ENCODE measurements at regions not wholly inside any gene's neighbourhood (a gene's known extent, or its start where the extent isn't known, plus 50 kb on each side); places are given as distances from the start of the nearest gene placed in this dataset.

DNA sequence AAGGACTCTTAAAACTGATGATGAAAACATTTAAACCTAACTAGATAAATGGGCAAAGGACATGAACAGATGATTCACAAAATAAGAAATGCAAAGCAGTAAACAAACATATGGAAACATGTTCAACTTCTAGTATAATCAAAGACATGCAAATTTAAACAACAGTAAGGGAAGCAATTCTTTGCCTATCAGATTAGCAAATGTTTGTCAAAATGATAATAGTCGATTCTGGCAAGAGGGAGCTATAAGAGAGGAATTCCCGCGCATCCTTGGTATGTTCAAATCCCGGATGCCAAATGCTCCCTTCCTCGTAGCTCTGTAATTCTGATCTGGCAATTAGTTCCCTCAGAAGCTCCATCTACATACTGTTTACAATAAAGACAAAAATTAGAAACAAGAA is 320.5 kb downstream of the PHKB start:
- no peaks in the 10 kb centered on the region for H3K36me3 ChIP-seq (ENCODE audit: control insufficient read depth, insufficient read depth, low read length)
- Mint-ChIP-seq H3K27ac (no peak overlapping the region), H3K27me3 (peaks cover 4% of the 10 kb centered on the region), H3K9me3 (peaks cover 0 to 4% (median 0%) of the 10 kb centered on the region in 7 donors), H3K4me1 (peaks cover 12 to 16% (median 13%) of the 10 kb centered on the region in 4 donors), H3K36me3 (no peaks in the 10 kb centered on the region), H3K4me3 (no peak overlapping the region)
- no peak overlapping the region for H3K4me3 ChIP-seq (ENCODE audit: low read depth, low read length)
- no peak for DNase-seq
- H3K9me3 ChIP-seq (ENCODE audit: control insufficient read depth in 2 of 2, low read length in 2 of 2), result no peaks in the 10 kb centered on the region
- no peaks in the 10 kb centered on the region for H3K4me1 ChIP-seq (ENCODE audit: control insufficient read depth, insufficient read depth, low read length, poor library complexity, severe bottlenecking)
- no peaks in the 10 kb centered on the region for H3K27me3 ChIP-seq (ENCODE audit: control insufficient read depth, insufficient read depth, low read length)
- no peak for ATAC-seq (ENCODE audit: low read depth in 2 of 2)
- H3K27ac ChIP-seq (ENCODE audit: insufficient read depth, low read length, poor library complexity, severe bottlenecking), result no peak overlapping the region

- Mint-ChIP-seq H3K9me3 (peaks cover 0 to 9% (median 0%) of the 10 kb centered on the region in 7 donors), H3K27ac (peak overlapping the region in 2 of 3 donors; percentile 78 to 89), H3K36me3 (no peaks in the 10 kb centered on the region), H3K27me3 (peaks cover 12% of the 10 kb centered on the region), H3K4me3 (peak overlapping the region in 2 of 4 donors; percentile 34 to 84), H3K4me1 (peaks cover 13 to 16% (median 14%) of the 10 kb centered on the region in 4 donors)
- H3K27me3 ChIP-seq (ENCODE audit: control insufficient read depth, insufficient read depth, low read length), result no peaks in the 10 kb centered on the region
- ATAC-seq (ENCODE audit: low read depth in 2 of 2), result no peak
- no peaks in the 10 kb centered on the region for H3K4me1 ChIP-seq (ENCODE audit: control insufficient read depth, insufficient read depth, low read length, poor library complexity, severe bottlenecking)
- no peak overlapping the region for H3K27ac ChIP-seq (ENCODE audit: insufficient read depth, low read length, poor library complexity, severe bottlenecking)
- DNase-seq, result no peak
- H3K9me3 ChIP-seq (ENCODE audit: control insufficient read depth in 2 of 2, low read length in 2 of 2), result no peaks in the 10 kb centered on the region
- no peaks in the 10 kb centered on the region for H3K36me3 ChIP-seq (ENCODE audit: control insufficient read depth, insufficient read depth, low read length)
- H3K4me3 ChIP-seq (ENCODE audit: low read depth, low read length), result peak overlapping the region; percentile 69
Measured at GRCh38 chr16:47780213-47780875, 319.2 kb downstream of the PHKB start.

- H3K9me3 Mint-ChIP-seq, result peaks cover 0 to 9% (median 0%) of the 10 kb centered on the region in 7 donors
- peak overlapping the region; percentile 78 to 93 (median 89) for H3K27ac Mint-ChIP-seq
- peak overlapping the region; percentile 69 for H3K4me3 ChIP-seq (ENCODE audit: low read depth, low read length)
- peak overlapping the region; percentile 51 to 87 (median 84) for H3K4me3 Mint-ChIP-seq
- ATAC-seq (ENCODE audit: low read depth in 2 of 2) (peak; percentile 54 to 60), DNase-seq (peak in 2 of 3 donors; percentile 3 to 71)
- H3K9me3 ChIP-seq (ENCODE audit: control insufficient read depth in 2 of 2, low read length in 2 of 2), result no peaks in the 10 kb centered on the region
- H3K4me1 Mint-ChIP-seq, result peaks cover 13 to 16% (median 14%) of the 10 kb centered on the region in 4 donors
- H3K4me1 ChIP-seq (ENCODE audit: control insufficient read depth, insufficient read depth, low read length, poor library complexity, severe bottlenecking), result no peaks in the 10 kb centered on the region
- H3K36me3 ChIP-seq (ENCODE audit: control insufficient read depth, insufficient read depth, low read length), result no peaks in the 10 kb centered on the region
- no peak overlapping the region for H3K27ac ChIP-seq (ENCODE audit: insufficient read depth, low read length, poor library complexity, severe bottlenecking)
- no peaks in the 10 kb centered on the region for H3K36me3 Mint-ChIP-seq
- no peaks in the 10 kb centered on the region for H3K27me3 ChIP-seq (ENCODE audit: control insufficient read depth, insufficient read depth, low read length)
- H3K27me3 Mint-ChIP-seq, result peaks cover 20% of the 10 kb centered on the region
Measured at GRCh38 chr16:47779201-47780016, 318.3 kb downstream of the PHKB start.

GRCh38 chr16:47778106-47778801 is 317.1 kb downstream of the PHKB start:
- Mint-ChIP-seq H3K36me3 (no peaks in the 10 kb centered on the region), H3K27ac (peak overlapping the region in 1 of 3 donors; percentile 78), H3K4me1 (peaks cover 13 to 16% (median 14%) of the 10 kb centered on the region in 4 donors), H3K4me3 (peak overlapping the region in 2 of 4 donors; percentile 10 to 51), H3K27me3 (peaks cover 20% of the 10 kb centered on the region), H3K9me3 (peaks cover 0 to 9% (median 0%) of the 10 kb centered on the region in 7 donors)
- no peak for DNase-seq
- no peak for ATAC-seq (ENCODE audit: low read depth in 2 of 2)
- Histone ChIP-seq H3K9me3 (ENCODE audit: control insufficient read depth in 2 of 2, low read length in 2 of 2) (no peaks in the 10 kb centered on the region), H3K27me3 (ENCODE audit: control insufficient read depth, insufficient read depth, low read length) (no peaks in the 10 kb centered on the region), H3K36me3 (ENCODE audit: control insufficient read depth, insufficient read depth, low read length) (no peaks in the 10 kb centered on the region), H3K4me3 (ENCODE audit: low read depth, low read length) (no peak overlapping the region), H3K27ac (ENCODE audit: insufficient read depth, low read length, poor library complexity, severe bottlenecking) (no peak overlapping the region), H3K4me1 (ENCODE audit: control insufficient read depth, insufficient read depth, low read length, poor library complexity, severe bottlenecking) (no peaks in the 10 kb centered on the region)

DNA sequence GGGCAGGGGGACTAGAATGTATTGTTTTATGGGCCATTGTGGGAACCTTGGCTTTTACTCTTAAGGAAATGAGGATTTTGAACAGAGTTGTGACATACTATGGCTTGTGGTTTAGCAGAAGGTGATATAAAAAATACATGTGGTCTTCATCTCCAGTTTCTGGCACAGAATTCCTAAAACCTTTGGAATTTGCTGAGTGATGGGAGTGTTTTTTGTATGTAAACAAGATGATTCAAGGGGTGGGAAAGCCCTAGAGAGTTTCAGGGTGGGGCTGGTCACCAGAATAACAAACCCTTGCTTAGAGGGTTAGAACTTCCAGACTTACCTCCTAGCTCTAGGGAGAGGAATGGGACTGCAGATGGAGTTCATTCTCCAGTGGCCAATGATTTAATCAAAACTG is 316.1 kb downstream of the PHKB start:
- Mint-ChIP-seq H3K27me3 (peaks cover 20% of the 10 kb centered on the region), H3K4me3 (peak overlapping the region in 1 of 4 donors; percentile 48), H3K4me1 (peaks cover 13 to 16% (median 14%) of the 10 kb centered on the region in 4 donors), H3K27ac (no peak overlapping the region), H3K9me3 (peaks cover 0 to 9% (median 0%) of the 10 kb centered on the region in 7 donors), H3K36me3 (no peaks in the 10 kb centered on the region)
- Histone ChIP-seq H3K27ac (ENCODE audit: insufficient read depth, low read length, poor library complexity, severe bottlenecking) (no peak overlapping the region), H3K9me3 (ENCODE audit: control insufficient read depth in 2 of 2, low read length in 2 of 2) (no peaks in the 10 kb centered on the region), H3K27me3 (ENCODE audit: control insufficient read depth, insufficient read depth, low read length) (no peaks in the 10 kb centered on the region), H3K4me1 (ENCODE audit: control insufficient read depth, insufficient read depth, low read length, poor library complexity, severe bottlenecking) (no peaks in the 10 kb centered on the region), H3K36me3 (ENCODE audit: control insufficient read depth, insufficient read depth, low read length) (no peaks in the 10 kb centered on the region), H3K4me3 (ENCODE audit: low read depth, low read length) (no peak overlapping the region)
- ATAC-seq (ENCODE audit: low read depth in 2 of 2) (no peak), DNase-seq (no peak)

DNA sequence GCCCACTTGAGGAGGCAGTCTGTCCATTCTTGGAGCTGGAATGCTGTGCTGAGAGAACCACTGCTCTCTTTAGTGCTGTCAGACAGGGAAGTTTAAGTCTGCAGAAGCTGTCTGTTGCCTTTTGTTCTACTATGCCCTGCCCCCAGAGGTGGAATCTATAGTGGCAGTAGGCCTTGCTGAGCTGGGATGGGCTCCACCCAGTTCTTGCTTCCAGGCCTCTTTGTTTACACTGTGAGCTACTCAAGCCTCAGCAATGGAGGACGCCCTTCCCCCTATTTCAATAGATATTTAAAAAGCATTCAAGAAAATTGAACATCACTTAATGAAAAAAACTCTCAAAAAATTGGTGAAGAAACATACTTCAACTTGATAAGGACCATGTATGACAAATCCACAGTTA is 313.5 kb downstream of the PHKB start:
- no peaks in the 10 kb centered on the region for H3K36me3 Mint-ChIP-seq
- H3K4me1 Mint-ChIP-seq, result peaks cover 10 to 13% (median 10%) of the 10 kb centered on the region in 4 donors
- Histone ChIP-seq H3K36me3 (ENCODE audit: control insufficient read depth, insufficient read depth, low read length) (no peaks in the 10 kb centered on the region), H3K4me1 (ENCODE audit: control insufficient read depth, insufficient read depth, low read length, poor library complexity, severe bottlenecking) (no peaks in the 10 kb centered on the region), H3K27ac (ENCODE audit: insufficient read depth, low read length, poor library complexity, severe bottlenecking) (no peak overlapping the region), H3K9me3 (ENCODE audit: control insufficient read depth in 2 of 2, low read length in 2 of 2) (no peaks in the 10 kb centered on the region), H3K4me3 (ENCODE audit: low read depth, low read length) (no peak overlapping the region), H3K27me3 (ENCODE audit: control insufficient read depth, insufficient read depth, low read length) (no peaks in the 10 kb centered on the region)
- H3K27ac Mint-ChIP-seq, result no peak overlapping the region
- no peak overlapping the region for H3K4me3 Mint-ChIP-seq
- H3K9me3 Mint-ChIP-seq, result peaks cover 0 to 9% (median 3%) of the 10 kb centered on the region in 7 donors
- ATAC-seq (ENCODE audit: low read depth in 2 of 2) (no peak), DNase-seq (no peak)
- H3K27me3 Mint-ChIP-seq, result peaks cover 20% of the 10 kb centered on the region

DNA sequence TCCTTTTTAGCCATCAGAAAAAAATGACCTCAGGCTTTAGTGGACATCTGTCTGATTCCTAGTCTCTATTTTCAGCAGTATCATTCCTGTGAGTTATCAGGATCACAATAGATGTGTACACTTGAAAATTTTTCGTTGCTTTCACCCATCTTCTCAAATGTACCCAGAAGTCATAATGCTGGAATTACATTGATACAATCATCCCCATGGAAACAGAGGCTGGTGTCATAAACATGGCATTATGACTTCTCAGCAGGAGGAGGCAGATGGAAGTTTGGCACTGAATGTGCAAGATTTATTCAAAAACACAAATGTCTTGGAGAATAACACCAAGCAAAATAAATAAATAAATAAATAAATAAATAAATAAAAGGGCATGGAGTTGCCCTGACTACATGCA is 292.5 kb downstream of the PHKB start:
- H3K27me3 ChIP-seq (ENCODE audit: control insufficient read depth, insufficient read depth, low read length), result peaks cover 7% of the 10 kb centered on the region
- H3K27ac Mint-ChIP-seq, result no peak overlapping the region
- ATAC-seq (ENCODE audit: low read depth in 2 of 2) (no peak), DNase-seq (no peak)
- H3K4me1 Mint-ChIP-seq, result no peaks in the 10 kb centered on the region
- no peak overlapping the region for H3K4me3 ChIP-seq (ENCODE audit: low read depth, low read length)
- peaks cover 0 to 11% (median 6%) of the 10 kb centered on the region in 7 donors for H3K9me3 Mint-ChIP-seq
- peaks cover 15% of the 10 kb centered on the region for H3K27me3 Mint-ChIP-seq
- no peaks in the 10 kb centered on the region for H3K36me3 ChIP-seq (ENCODE audit: control insufficient read depth, insufficient read depth, low read length)
- H3K27ac ChIP-seq (ENCODE audit: insufficient read depth, low read length, poor library complexity, severe bottlenecking), result no peak overlapping the region
- no peaks in the 10 kb centered on the region for H3K36me3 Mint-ChIP-seq
- H3K4me1 ChIP-seq (ENCODE audit: control insufficient read depth, insufficient read depth, low read length, poor library complexity, severe bottlenecking), result no peaks in the 10 kb centered on the region
- H3K9me3 ChIP-seq (ENCODE audit: control insufficient read depth in 2 of 2, low read length in 2 of 2), result no peaks in the 10 kb centered on the region
- no peak overlapping the region for H3K4me3 Mint-ChIP-seq
